ENCODE measurements at regions not wholly inside any gene's neighbourhood (a gene's known extent, or its start where the extent isn't known, plus 50 kb on each side); places are given as distances from the start of the nearest gene placed in this dataset.

GRCh38 chr6:71205336-71205956, 83.2 kb upstream of the OGFRL1 start:
- intact Hi-C loops (cut with DNase I; ENCODE audit: low total_unique reads) = no loop called here
- 72 to 85% (median 80%) methylated on average over 3 of the region's 3 CpGs for WGBS, 5 donors
- H3K27ac ChIP-seq = no peak overlapping the region

DNA sequence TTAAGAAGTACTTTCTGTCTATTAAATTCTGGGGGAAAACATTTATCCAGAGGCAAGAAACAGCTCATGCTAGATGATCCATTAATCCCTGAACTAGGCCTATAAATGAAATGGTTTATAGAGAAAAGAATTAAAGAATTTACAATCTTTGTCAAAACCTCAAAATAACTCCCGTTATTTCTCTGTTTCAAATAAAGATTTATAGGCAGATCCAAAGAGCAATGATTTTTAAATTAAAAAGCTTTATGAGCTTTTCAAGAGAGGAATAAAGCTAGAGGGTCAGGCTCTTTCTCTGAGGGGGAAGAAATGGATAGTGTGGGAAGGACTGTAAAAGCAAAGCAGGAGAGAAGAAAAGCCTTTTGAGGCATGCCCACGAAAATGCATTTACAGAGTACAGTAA, 82.5 kb upstream of the OGFRL1 start:
- Histone ChIP-seq H3K27ac (no peak overlapping the region), H3K36me3 (no peaks in the 10 kb centered on the region), H3K4me1 (no peaks in the 10 kb centered on the region), H3K27me3 (replicated peaks in 1 of 7) (no peaks in the 10 kb centered on the region), H3K4me3 (no peak overlapping the region), H3K9me3 (no peaks in the 10 kb centered on the region)
- 82 to 93% (median 86%) methylated on average over 2 of the region's 2 CpGs for WGBS, 5 donors
- TF ChIP-seq CTCF (IDR thresholded peaks at IDR 0.05 in 8 of 11, conservative IDR thresholded peaks at IDR 0.05 in 3 of 11) (no peak), POLR2A (IDR thresholded peaks at IDR 0.05) (no peak), POLR2AphosphoS5 (IDR thresholded peaks at IDR 0.05) (no peak)
- DNase-seq = no peak
- intact Hi-C loops (cut with DNase I; ENCODE audit: low total_unique reads) = no loop called here

More at GRCh38 chr6:71205336-71205956, 83.2 kb upstream of the OGFRL1 start:
- H3K9me3 ChIP-seq = no peaks in the 10 kb centered on the region
- no peaks in the 10 kb centered on the region for H3K4me1 ChIP-seq
- H3K27me3 ChIP-seq (replicated peaks in 1 of 7) = no peaks in the 10 kb centered on the region
- no peaks in the 10 kb centered on the region for H3K36me3 ChIP-seq
- DNase-seq = no peak
- no peak overlapping the region for H3K4me3 ChIP-seq
- TF ChIP-seq POLR2A (IDR thresholded peaks at IDR 0.05) = no peak
- no peak for TF ChIP-seq POLR2AphosphoS5 (IDR thresholded peaks at IDR 0.05)
- TF ChIP-seq CTCF (IDR thresholded peaks at IDR 0.05 in 8 of 11, conservative IDR thresholded peaks at IDR 0.05 in 3 of 11) = no peak

DNA sequence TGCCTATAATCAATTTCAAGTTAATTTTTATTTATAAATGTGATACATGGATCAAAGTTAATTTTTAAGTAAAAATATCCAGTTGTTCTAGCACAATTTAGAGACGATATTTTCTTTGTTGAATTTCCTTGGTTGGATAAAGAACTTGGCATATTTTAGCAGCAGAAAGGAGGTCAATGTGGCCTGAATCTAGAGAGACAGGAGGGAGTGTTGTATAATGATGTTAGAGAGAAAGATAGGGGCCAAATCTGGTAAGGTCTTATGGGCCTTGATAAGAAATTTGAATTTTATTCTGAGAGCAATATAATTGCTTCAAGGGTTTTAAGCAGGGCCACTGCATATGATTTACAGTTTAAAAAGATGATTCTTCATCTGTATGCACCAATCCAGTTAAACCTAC, 79.4 kb upstream of the OGFRL1 start:
- H3K4me1 ChIP-seq = no peaks in the 10 kb centered on the region
- no peaks in the 10 kb centered on the region for H3K9me3 ChIP-seq
- H3K27me3 ChIP-seq (replicated peaks in 1 of 7) = no peaks in the 10 kb centered on the region
- H3K4me3 ChIP-seq = no peak overlapping the region
- H3K27ac ChIP-seq = no peak overlapping the region
- no peaks in the 10 kb centered on the region for H3K36me3 ChIP-seq
- DNase-seq = no peak
- no peak for TF ChIP-seq CTCF (IDR thresholded peaks at IDR 0.05 in 8 of 11, conservative IDR thresholded peaks at IDR 0.05 in 3 of 11)
- TF ChIP-seq POLR2A (IDR thresholded peaks at IDR 0.05) = no peak
- no peak for TF ChIP-seq POLR2AphosphoS5 (IDR thresholded peaks at IDR 0.05)
- intact Hi-C loops (cut with DNase I; ENCODE audit: low total_unique reads) = no loop called here
- 68 to 92% (median 85%) methylated on average over 1 of the region's 1 CpG for WGBS, 5 donors

- H3K27me3 ChIP-seq (replicated peaks in 1 of 7) = no peaks in the 10 kb centered on the region
- DNase-seq = no peak
- no peaks in the 10 kb centered on the region for H3K36me3 ChIP-seq
- no peak for TF ChIP-seq POLR2A (IDR thresholded peaks at IDR 0.05)
- no peak for TF ChIP-seq CTCF (IDR thresholded peaks at IDR 0.05 in 8 of 11, conservative IDR thresholded peaks at IDR 0.05 in 3 of 11)
- TF ChIP-seq POLR2AphosphoS5 (IDR thresholded peaks at IDR 0.05) = no peak
- H3K4me1 ChIP-seq = no peaks in the 10 kb centered on the region
- intact Hi-C loops (cut with DNase I; ENCODE audit: low total_unique reads) = no loop called here
- H3K9me3 ChIP-seq = no peaks in the 10 kb centered on the region
- H3K4me3 ChIP-seq = no peak overlapping the region
- H3K27ac ChIP-seq = no peak overlapping the region
Observed at GRCh38 chr6:71209626-71210025, 79.0 kb upstream of the OGFRL1 start.
